DND-41 (cell line): ENCODE measurements at regions not wholly inside any gene's neighbourhood (a gene's known extent, or its start where the extent isn't known, plus 50 kb on each side); places are given as distances from the start of the nearest gene placed in this dataset.

Source experiments
- ATAC-seq: fragments of 200-7000 bp; cut with Tn5 transposase; 3 replicates; pipeline ENCODE4 v1.9.1; 2021; ENCODE audit warnings: low read depth; ENCODE audit not compliant: insufficient read depth
- DNase-seq: peaks from one replicate; pipeline ENCODE4 v3.0.0-alpha.2; 2020
- H2AFZ ChIP-seq: 2 replicates; pipeline ENCODE4 v1.6.0; 2012; ENCODE audit warnings: low read depth, low read length
- H3K27ac ChIP-seq: 2 replicates; pipeline ENCODE4 v1.5.1; 2012; ENCODE audit warnings: low read length, inconsistent platforms
- H3K27me3 ChIP-seq: fragments of 200-600 bp; sonication (generic); 2 replicates; pipeline ENCODE4 v1.6.0; 2012; ENCODE audit warnings: low read length, mild to moderate bottlenecking, inconsistent platforms; ENCODE audit not compliant: insufficient read depth, poor library complexity
- H3K36me3 ChIP-seq: 2 replicates; pipeline ENCODE4 v1.5.1; 2012; ENCODE audit warnings: low read length, inconsistent platforms; ENCODE audit not compliant: insufficient read depth
- H3K4me1 ChIP-seq: 2 replicates; pipeline ENCODE4 v1.5.1; 2012; ENCODE audit warnings: mild to moderate bottlenecking, low read length; ENCODE audit not compliant: insufficient read depth
- H3K4me2 ChIP-seq: 2 replicates; pipeline ENCODE4 v1.6.0; 2012; ENCODE audit warnings: mild to moderate bottlenecking, moderate library complexity, low read length, inconsistent platforms; ENCODE audit not compliant: insufficient read depth
- H3K4me3 ChIP-seq, 2 experiments: fragments of 200-600 bp in 1 of 2; shearing (Covaris generic) in 1 of 2; 2 replicates each; pipeline ENCODE4 v1.5.1; 2012 to 2016; ENCODE audit warnings: inconsistent platforms in 2 of 2, low read length in 2 of 2, mild to moderate bottlenecking in 2 of 2, low read depth in 1 of 2, moderate library complexity in 1 of 2
- H3K79me2 ChIP-seq: 2 replicates; pipeline ENCODE4 v1.6.0; 2012; ENCODE audit warnings: low read length, inconsistent platforms; ENCODE audit not compliant: insufficient read depth
- H3K9ac ChIP-seq: 2 replicates; pipeline ENCODE4 v1.6.0; 2012; ENCODE audit warnings: low read depth, mild to moderate bottlenecking, inconsistent platforms, low read length, moderate library complexity
- H3K9me3 ChIP-seq: 2 replicates; pipeline ENCODE4 v1.5.1; 2012; ENCODE audit warnings: low read length, moderate library complexity, mild to moderate bottlenecking, inconsistent platforms; ENCODE audit not compliant: insufficient read depth, severe bottlenecking
- H4K20me1 ChIP-seq: 2 replicates; pipeline ENCODE4 v1.6.0; 2012; ENCODE audit warnings: low read length; ENCODE audit not compliant: insufficient read depth
- EZH2 ChIP-seq: IDR thresholded peaks from 3 replicates; pipeline ENCODE4 v1.6.1; 2012; ENCODE audit warnings: borderline replicate concordance, low read depth, mild to moderate bottlenecking, moderate library complexity, low read length, inconsistent platforms; ENCODE audit not compliant: severe bottlenecking
- TF ChIP-seq, protein P1 (sequence below): IDR thresholded peaks from 2 replicates; pipeline ENCODE4 v1.5.1; 2012; ENCODE audit warnings: borderline replicate concordance, low read length, moderate library complexity, mild to moderate bottlenecking; ENCODE audit not compliant: poor library complexity, severe bottlenecking; ENCODE audit errors: extremely low read depth

- TF ChIP-seq, protein P1, sequence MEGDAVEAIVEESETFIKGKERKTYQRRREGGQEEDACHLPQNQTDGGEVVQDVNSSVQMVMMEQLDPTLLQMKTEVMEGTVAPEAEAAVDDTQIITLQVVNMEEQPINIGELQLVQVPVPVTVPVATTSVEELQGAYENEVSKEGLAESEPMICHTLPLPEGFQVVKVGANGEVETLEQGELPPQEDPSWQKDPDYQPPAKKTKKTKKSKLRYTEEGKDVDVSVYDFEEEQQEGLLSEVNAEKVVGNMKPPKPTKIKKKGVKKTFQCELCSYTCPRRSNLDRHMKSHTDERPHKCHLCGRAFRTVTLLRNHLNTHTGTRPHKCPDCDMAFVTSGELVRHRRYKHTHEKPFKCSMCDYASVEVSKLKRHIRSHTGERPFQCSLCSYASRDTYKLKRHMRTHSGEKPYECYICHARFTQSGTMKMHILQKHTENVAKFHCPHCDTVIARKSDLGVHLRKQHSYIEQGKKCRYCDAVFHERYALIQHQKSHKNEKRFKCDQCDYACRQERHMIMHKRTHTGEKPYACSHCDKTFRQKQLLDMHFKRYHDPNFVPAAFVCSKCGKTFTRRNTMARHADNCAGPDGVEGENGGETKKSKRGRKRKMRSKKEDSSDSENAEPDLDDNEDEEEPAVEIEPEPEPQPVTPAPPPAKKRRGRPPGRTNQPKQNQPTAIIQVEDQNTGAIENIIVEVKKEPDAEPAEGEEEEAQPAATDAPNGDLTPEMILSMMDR = no peak
- TF ChIP-seq EZH2 = no peak
- H3K79me2 ChIP-seq = no peaks in the 10 kb centered on the region
- H2AFZ ChIP-seq = peak overlapping the region; percentile 19; the same call in 1 of the 2 replicates
- ATAC-seq (no peak), DNase-seq (no peak)
- no peak overlapping the region for H3K4me3 ChIP-seq
- H3K4me1 ChIP-seq = no peaks in the 10 kb centered on the region
- H3K9ac ChIP-seq = no peak overlapping the region
- H3K4me2 ChIP-seq = no peak overlapping the region
- no peaks in the 10 kb centered on the region for H3K36me3 ChIP-seq
- H3K27me3 ChIP-seq = no peaks in the 10 kb centered on the region
- no peak overlapping the region for H3K27ac ChIP-seq
- no peaks in the 10 kb centered on the region for H4K20me1 ChIP-seq
- no peaks in the 10 kb centered on the region for H3K9me3 ChIP-seq
Observed at GRCh38 chr10:8499312-8499711, 444.8 kb downstream of the GATA3 start.

GRCh38 chr10:8499752-8500390 lies 445.4 kb downstream of the GATA3 start:
- H3K4me3 ChIP-seq = no peak overlapping the region
- no peaks in the 10 kb centered on the region for H3K9me3 ChIP-seq
- ATAC-seq (no peak), DNase-seq (no peak)
- TF ChIP-seq, protein P1 = no peak
- no peak for TF ChIP-seq EZH2
- no peak overlapping the region for H3K4me2 ChIP-seq
- H3K27ac ChIP-seq = no peak overlapping the region
- H3K9ac ChIP-seq = no peak overlapping the region
- no peaks in the 10 kb centered on the region for H3K4me1 ChIP-seq
- no peaks in the 10 kb centered on the region for H3K79me2 ChIP-seq
- H2AFZ ChIP-seq = peak overlapping the region; percentile 19; the same call in 1 of the 2 replicates
- no peaks in the 10 kb centered on the region for H3K27me3 ChIP-seq
- H4K20me1 ChIP-seq = no peaks in the 10 kb centered on the region
- H3K36me3 ChIP-seq = no peaks in the 10 kb centered on the region

- DNase-seq (no peak), ATAC-seq (no peak)
- Histone ChIP-seq H3K36me3 (no peaks in the 10 kb centered on the region), H4K20me1 (no peaks in the 10 kb centered on the region), H3K4me2 (no peak overlapping the region), H3K9me3 (no peaks in the 10 kb centered on the region), H3K4me3 (no peak overlapping the region), H3K27ac (no peak overlapping the region), H3K79me2 (no peaks in the 10 kb centered on the region), H3K27me3 (no peaks in the 10 kb centered on the region), H3K4me1 (no peaks in the 10 kb centered on the region), H2AFZ (no peak overlapping the region), H3K9ac (no peak overlapping the region)
- TF ChIP-seq, protein P1 = no peak
- TF ChIP-seq EZH2 = no peak
Observed at GRCh38 chr10:8502573-8502972, 448.1 kb downstream of the GATA3 start.

DNA sequence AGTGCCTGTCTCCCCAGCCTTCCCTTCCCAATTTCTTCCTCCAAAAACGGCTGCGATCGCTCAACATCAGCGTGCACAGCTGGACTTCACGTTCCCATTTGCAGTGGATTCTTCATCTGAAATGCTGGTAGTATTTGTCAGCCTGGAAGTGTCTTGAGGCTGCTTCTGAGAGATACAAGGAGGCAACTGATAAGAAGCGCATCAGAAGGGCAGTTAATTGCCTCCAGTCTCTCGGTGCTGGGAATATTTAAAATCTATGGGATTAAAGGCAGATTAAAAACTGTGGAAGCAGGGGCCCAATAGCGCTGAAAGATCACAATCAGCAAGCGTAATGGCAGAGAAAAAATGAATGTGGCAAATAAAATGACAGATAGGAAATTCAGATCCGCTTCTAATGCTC lies 450.0 kb downstream of the GATA3 start:
- no peak for DNase-seq
- no peaks in the 10 kb centered on the region for H3K36me3 ChIP-seq
- ATAC-seq = no peak
- no peak for TF ChIP-seq EZH2
- TF ChIP-seq, protein P1 = no peak
- H3K9ac ChIP-seq = no peak overlapping the region
- no peak overlapping the region for H3K27ac ChIP-seq
- no peak overlapping the region for H3K4me2 ChIP-seq
- no peaks in the 10 kb centered on the region for H4K20me1 ChIP-seq
- no peaks in the 10 kb centered on the region for H3K79me2 ChIP-seq
- H3K9me3 ChIP-seq = no peaks in the 10 kb centered on the region
- H3K27me3 ChIP-seq = no peaks in the 10 kb centered on the region
- no peak overlapping the region for H3K4me3 ChIP-seq
- H2AFZ ChIP-seq = no peak overlapping the region
- no peaks in the 10 kb centered on the region for H3K4me1 ChIP-seq
